ENCODE measurements at regions not wholly inside any gene's neighbourhood (a gene's known extent, or its start where the extent isn't known, plus 50 kb on each side); places are given as distances from the start of the nearest gene placed in this dataset.

DNA sequence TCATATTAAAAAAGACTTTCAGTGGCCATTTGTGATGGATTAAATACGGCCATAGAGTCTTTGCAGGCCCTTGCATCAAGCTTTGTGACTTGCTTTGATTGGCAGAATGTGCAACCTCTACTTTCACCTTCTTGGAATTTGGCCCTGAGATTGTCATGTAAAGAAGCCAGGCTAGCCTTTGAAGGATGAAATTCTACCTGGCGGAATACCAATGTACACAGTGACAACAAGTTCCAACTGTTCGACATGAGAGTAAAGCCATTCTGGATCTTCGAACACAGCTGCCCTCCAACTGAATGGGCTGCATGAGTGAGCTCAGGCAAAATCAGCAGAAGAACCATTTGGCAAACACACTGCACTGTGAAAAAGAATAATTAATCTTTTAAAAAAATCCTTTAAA lies 321.3 kb downstream of the PHF14 start:
- no peak for DNase-seq (ENCODE audit: low spot score)

DNA sequence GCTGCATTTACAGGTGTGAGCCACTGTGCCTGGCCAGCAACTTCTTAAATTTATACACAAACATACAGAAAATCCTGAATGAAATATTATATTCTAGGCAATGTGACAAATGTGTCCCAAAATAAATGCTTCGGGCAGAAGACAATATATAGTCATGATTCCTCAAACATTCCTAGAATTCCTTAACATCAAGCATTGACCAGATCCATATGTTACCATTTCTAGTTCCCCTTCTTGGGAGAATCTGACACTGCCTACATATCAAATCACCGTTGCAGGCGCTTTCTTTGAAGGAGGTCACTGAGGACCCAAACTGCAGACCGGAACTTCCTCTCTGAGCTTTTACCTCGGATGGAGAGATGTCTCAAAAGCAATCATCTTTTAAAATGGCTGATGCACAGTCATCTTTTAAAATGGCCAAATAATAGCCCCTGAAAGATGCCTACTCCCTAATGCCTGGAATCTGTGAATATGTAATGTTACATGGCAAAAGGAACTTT lies 323.5 kb downstream of the PHF14 start:
- DNase-seq (ENCODE audit: low spot score), result no peak

GRCh38 chr7:11297764-11298163 lies 324.1 kb downstream of the PHF14 start:
- no peak for DNase-seq (ENCODE audit: low spot score)

GRCh38 chr7:11298220-11298619 lies 324.5 kb downstream of the PHF14 start:
- DNase-seq (ENCODE audit: low spot score), result no peak

DNA sequence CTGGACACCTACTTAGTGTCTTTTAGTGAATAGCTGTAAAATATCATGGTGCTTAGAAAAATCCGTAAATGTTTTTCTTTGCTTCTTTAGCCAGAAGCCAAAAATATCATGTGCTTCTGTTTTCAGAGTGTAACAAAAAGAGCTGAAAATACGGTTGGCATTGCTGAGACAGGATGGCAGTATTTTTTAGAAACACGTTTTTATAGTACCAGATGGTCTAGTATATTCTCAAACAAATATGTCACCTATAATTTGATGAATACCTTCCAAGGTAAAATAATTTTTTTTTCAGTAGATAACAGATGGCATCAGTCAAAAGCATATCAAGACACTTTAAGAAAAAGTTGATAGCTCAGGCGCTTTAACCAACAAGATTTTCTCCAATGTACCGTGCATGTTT lies 326.6 kb downstream of the PHF14 start:
- no peak for DNase-seq (ENCODE audit: low spot score)

- no peak for DNase-seq (ENCODE audit: low spot score)
These were observed 328.4 kb downstream of the PHF14 start for GRCh38 chr7:11302121-11302520.

DNA sequence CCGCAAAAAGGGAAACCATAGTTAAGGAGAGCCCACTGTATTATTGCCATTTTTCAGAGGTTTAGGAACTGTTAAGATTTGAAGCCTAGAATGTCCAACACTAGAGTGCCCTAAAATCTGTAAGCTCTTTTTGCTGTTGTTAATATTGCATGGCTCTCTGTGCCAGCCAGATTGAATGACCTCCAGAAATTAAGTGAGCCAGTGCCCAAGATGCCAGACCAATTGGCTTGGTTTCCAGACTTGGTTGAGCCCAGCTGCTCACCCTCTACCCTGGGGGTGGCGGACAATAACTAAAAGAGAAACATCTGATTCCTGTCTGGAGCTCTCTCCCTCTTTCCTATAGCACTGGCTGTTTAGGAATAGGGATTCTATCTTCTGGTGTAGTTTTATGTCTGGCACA lies 340.1 kb downstream of the PHF14 start:
- no peak for DNase-seq (ENCODE audit: low spot score)

DNA sequence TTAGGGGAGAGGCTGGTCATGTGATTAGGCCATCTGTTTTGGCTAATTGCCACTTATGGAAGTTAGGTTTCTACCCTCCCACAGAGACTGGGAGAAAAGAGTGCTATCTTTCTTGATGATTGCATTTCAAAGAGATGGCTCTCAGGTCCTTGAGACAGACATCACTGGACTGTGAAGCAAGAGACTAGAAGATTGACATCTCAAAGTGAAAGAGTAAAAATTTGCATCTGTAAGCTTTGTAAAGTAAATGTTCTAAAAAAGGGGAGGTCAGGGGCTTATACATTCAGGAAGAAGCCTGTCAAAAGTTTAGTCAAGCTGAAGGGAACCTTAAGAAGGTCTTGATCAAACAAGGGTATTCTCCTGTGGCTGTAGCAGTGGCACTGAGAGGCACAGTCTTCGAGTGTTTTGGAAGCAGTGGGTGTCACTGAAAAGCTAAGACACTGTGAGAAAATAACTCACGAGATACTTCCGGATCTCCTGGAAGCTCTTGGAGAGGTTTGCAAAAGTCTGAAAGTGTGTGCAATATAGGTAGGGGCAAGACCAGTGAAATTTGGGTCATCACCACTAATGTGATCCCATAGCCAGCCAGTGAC lies 342.1 kb downstream of the PHF14 start:
- no peak for DNase-seq (ENCODE audit: low spot score)

GRCh38 chr7:11317766-11318165 lies 344.1 kb downstream of the PHF14 start:
- DNase-seq (ENCODE audit: low spot score), result no peak

DNA sequence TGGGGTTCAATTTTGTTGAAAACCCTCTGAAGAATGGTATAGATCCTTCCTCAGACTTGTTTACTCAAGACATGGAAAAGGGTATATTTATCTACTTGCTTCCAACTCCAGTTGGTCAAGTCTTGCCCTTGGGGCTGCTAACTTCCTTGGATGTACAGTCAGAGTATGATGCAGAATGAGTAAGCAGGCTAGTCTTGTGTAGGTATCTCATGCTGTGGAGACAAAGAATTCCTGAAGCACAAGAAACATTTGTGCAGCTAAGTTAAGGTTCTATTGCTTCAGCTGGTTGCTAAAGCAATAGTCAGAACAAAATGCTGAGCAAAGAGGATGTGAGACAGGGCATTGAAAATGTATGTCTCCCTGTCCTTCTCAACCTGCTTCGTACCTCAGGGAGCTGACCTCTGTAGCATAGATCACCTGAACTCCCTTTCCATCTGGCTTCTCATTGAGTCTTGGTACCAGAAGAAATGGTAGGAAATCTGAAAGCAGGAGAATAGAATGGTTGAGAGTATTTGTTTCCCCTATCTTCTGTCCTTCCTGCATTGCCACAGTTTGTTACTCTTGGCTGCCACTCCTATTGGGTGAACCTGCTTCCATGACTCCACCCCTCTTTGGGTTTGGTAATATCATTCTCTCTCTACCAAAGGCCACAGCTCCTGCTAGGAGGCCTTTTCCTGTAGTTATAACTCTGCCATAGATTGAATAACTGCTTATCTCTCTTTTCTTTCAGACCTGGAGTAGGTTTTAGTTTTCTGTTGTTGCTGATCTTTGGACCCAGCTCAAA lies 346.0 kb downstream of the PHF14 start:
- no peak for DNase-seq (ENCODE audit: low spot score)
